HEK293 (cell line): ENCODE measurements at regions not wholly inside any gene's neighbourhood (a gene's known extent, or its start where the extent isn't known, plus 50 kb on each side); places are given as distances from the start of the nearest gene placed in this dataset.

Experiments used
- HOXA7 ChIP-seq: sonication (generic); formaldehyde crosslinking; IDR thresholded peaks from 2 replicates; pipeline ENCODE4 v1.8.1; 2022; ENCODE audit warnings: missing genetic modification reagents, borderline replicate concordance
- ZNF184 ChIP-seq: fragments of 450-650 bp; IDR thresholded peaks from 2 replicates; pipeline ENCODE4 v1.5.1; 2018; ENCODE audit warnings: missing biosample characterization, mild to moderate bottlenecking, missing genetic modification characterization
- ZNF239 ChIP-seq: fragments of 450-650 bp; formaldehyde crosslinking; IDR thresholded peaks from 2 replicates; pipeline ENCODE4 v1.5.1; 2016; ENCODE audit warnings: missing biosample characterization, missing genetic modification characterization
- ZNF521 ChIP-seq: fragments of 450-650 bp; formaldehyde crosslinking; IDR thresholded peaks from 2 replicates; pipeline ENCODE4 v1.5.1; 2017; ENCODE audit warnings: missing biosample characterization, mild to moderate bottlenecking, missing genetic modification characterization
- ZNF530 ChIP-seq: fragments of 450-650 bp; formaldehyde crosslinking; IDR thresholded peaks from 2 replicates; pipeline ENCODE4 v1.5.1; 2016; ENCODE audit warnings: low read depth, missing biosample characterization, missing genetic modification characterization
- ZNF830 ChIP-seq: fragments of 450-650 bp; IDR thresholded peaks from 2 replicates; pipeline ENCODE4 v1.5.0; 2018; ENCODE audit warnings: missing biosample characterization, missing genetic modification characterization, low read depth, mild to moderate bottlenecking, moderate library complexity
- TF ChIP-seq, protein P1 (sequence below): fragments of 450-650 bp; formaldehyde crosslinking; IDR thresholded peaks from 2 replicates; pipeline ENCODE4 v1.5.1; 2016; ENCODE audit warnings: missing biosample characterization, missing genetic modification characterization
- TF ChIP-seq, protein P2 (sequence below): fragments of 450-650 bp; formaldehyde crosslinking; IDR thresholded peaks from 2 replicates; pipeline ENCODE4 v1.5.1; 2017; ENCODE audit warnings: missing biosample characterization, missing genetic modification characterization
- TF ChIP-seq, protein P3 (sequence below): fragments of 450-650 bp; formaldehyde crosslinking; IDR thresholded peaks from 2 replicates; pipeline ENCODE4 v1.5.1; 2016; ENCODE audit warnings: missing biosample characterization, missing genetic modification characterization
- TF ChIP-seq, protein P4 (sequence below): sonication (generic); formaldehyde crosslinking; IDR thresholded peaks from 2 replicates; pipeline ENCODE4 v1.8.1; 2022; ENCODE audit warnings: mild to moderate bottlenecking, moderate library complexity, missing genetic modification reagents

DNA sequence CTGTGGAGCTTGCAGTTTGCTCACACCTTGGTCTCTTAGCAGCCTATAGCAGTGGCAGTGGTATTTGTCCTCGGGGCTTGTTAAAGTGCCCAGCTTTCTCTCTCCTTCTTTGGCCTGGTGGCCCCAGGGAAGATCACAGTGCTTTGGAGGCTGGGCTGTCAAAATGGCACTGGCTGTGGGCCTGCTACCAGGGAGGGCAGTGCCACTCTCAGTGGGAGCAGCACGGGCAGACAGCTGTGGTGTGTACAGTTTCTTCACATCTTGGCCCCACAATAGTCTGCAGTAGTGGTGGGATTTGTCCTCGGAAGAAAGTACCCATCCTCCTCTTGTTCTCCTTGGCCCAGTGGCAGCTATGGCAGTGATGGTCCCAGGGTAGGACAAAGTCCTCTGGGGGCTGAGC lies 164.4 kb upstream of the GORAB start:
- TF ChIP-seq, protein P1, sequence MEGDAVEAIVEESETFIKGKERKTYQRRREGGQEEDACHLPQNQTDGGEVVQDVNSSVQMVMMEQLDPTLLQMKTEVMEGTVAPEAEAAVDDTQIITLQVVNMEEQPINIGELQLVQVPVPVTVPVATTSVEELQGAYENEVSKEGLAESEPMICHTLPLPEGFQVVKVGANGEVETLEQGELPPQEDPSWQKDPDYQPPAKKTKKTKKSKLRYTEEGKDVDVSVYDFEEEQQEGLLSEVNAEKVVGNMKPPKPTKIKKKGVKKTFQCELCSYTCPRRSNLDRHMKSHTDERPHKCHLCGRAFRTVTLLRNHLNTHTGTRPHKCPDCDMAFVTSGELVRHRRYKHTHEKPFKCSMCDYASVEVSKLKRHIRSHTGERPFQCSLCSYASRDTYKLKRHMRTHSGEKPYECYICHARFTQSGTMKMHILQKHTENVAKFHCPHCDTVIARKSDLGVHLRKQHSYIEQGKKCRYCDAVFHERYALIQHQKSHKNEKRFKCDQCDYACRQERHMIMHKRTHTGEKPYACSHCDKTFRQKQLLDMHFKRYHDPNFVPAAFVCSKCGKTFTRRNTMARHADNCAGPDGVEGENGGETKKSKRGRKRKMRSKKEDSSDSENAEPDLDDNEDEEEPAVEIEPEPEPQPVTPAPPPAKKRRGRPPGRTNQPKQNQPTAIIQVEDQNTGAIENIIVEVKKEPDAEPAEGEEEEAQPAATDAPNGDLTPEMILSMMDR (tag by site-specific recombination): no peak
- no peak for TF ChIP-seq ZNF830 (tag by site-specific recombination)
- no peak for TF ChIP-seq ZNF530 (tag by site-specific recombination)
- no peak for TF ChIP-seq HOXA7 (CRISPR knock-in tag)
- TF ChIP-seq ZNF521 (tag by site-specific recombination): no peak
- TF ChIP-seq, protein P2, sequence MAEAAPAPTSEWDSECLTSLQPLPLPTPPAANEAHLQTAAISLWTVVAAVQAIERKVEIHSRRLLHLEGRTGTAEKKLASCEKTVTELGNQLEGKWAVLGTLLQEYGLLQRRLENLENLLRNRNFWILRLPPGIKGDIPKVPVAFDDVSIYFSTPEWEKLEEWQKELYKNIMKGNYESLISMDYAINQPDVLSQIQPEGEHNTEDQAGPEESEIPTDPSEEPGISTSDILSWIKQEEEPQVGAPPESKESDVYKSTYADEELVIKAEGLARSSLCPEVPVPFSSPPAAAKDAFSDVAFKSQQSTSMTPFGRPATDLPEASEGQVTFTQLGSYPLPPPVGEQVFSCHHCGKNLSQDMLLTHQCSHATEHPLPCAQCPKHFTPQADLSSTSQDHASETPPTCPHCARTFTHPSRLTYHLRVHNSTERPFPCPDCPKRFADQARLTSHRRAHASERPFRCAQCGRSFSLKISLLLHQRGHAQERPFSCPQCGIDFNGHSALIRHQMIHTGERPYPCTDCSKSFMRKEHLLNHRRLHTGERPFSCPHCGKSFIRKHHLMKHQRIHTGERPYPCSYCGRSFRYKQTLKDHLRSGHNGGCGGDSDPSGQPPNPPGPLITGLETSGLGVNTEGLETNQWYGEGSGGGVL: no peak
- TF ChIP-seq ZNF184 (tag by site-specific recombination): no peak
- TF ChIP-seq, protein P3, sequence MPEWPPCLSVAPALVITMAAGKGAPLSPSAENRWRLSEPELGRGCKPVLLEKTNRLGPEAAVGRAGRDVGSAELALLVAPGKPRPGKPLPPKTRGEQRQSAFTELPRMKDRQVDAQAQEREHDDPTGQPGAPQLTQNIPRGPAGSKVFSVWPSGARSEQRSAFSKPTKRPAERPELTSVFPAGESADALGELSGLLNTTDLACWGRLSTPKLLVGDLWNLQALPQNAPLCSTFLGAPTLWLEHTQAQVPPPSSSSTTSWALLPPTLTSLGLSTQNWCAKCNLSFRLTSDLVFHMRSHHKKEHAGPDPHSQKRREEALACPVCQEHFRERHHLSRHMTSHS (tag by site-specific recombination): no peak
- no peak for TF ChIP-seq ZNF239 (tag by site-specific recombination)
- TF ChIP-seq, protein P4, sequence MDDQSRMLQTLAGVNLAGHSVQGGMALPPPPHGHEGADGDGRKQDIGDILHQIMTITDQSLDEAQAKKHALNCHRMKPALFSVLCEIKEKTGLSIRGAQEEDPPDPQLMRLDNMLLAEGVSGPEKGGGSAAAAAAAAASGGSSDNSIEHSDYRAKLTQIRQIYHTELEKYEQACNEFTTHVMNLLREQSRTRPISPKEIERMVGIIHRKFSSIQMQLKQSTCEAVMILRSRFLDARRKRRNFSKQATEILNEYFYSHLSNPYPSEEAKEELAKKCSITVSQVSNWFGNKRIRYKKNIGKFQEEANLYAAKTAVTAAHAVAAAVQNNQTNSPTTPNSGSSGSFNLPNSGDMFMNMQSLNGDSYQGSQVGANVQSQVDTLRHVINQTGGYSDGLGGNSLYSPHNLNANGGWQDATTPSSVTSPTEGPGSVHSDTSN (CRISPR knock-in tag): no peak
